Lung (tissue), 11 donors: ENCODE measurements at regions not wholly inside any gene's neighbourhood (a gene's known extent, or its start where the extent isn't known, plus 50 kb on each side); places are given as distances from the start of the nearest gene placed in this dataset.
"Not testable (repeated sequence)": the region's sequence is repeated elsewhere in the genome, so short reads cannot be mapped to it uniquely, and the experiment has no call there.

Experiments used
- ATAC-seq: fragments of 200-7000 bp; cut with Tn5 transposase; one replicate; pipeline ENCODE4 v1.9.1; 2020; ENCODE audit warnings: moderate number of reproducible peaks; ENCODE audit not compliant: insufficient read depth, low FRiP score
- DNase-seq, 3 donors: peaks; one replicate each; pipeline ENCODE4 v3.0.0-alpha.2; 2013 to 2017
- H3K27ac ChIP-seq, 2 donors: one replicate each; pipeline ENCODE4 v1.5.1; 2013; ENCODE audit warnings: mild to moderate bottlenecking in 2 of 2, moderate library complexity in 2 of 2, control low read depth in 1 of 2, inconsistent platforms in 1 of 2, low read depth in 1 of 2, low read length in 1 of 2
- H3K27me3 ChIP-seq, 3 donors: one replicate each; pipeline ENCODE4 v1.5.1; 2013; ENCODE audit warnings: low read length in 2 of 3; ENCODE audit not compliant: control insufficient read depth in 3 of 3, insufficient read depth in 3 of 3
- H3K36me3 ChIP-seq, 4 donors: one replicate each; pipeline ENCODE4 v1.5.1; 2013; ENCODE audit warnings: low read length in 4 of 4, mild to moderate bottlenecking in 1 of 4, moderate library complexity in 1 of 4; ENCODE audit not compliant: control insufficient read depth in 4 of 4, insufficient read depth in 4 of 4
- H3K4me1 ChIP-seq, 5 donors: one replicate each; pipeline ENCODE4 v1.5.1; 2013; ENCODE audit warnings: low read length in 5 of 5, mild to moderate bottlenecking in 2 of 5, moderate library complexity in 1 of 5; ENCODE audit not compliant: control insufficient read depth in 5 of 5, insufficient read depth in 5 of 5
- H3K4me3 ChIP-seq: one replicate; pipeline ENCODE4 v1.5.1; 2013; ENCODE audit warnings: mild to moderate bottlenecking, control low read depth, moderate library complexity
- H3K9ac ChIP-seq, 2 donors: one replicate each; pipeline ENCODE4 v1.5.1; 2013; ENCODE audit warnings: low read length in 2 of 2, control low read depth in 1 of 2; ENCODE audit not compliant: insufficient read depth in 1 of 2
- H3K9me3 ChIP-seq, 4 donors: one replicate each; pipeline ENCODE4 v1.5.1; 2013; ENCODE audit warnings: low read length in 3 of 4, mild to moderate bottlenecking in 1 of 4, moderate library complexity in 1 of 4; ENCODE audit not compliant: control insufficient read depth in 4 of 4, insufficient read depth in 3 of 4
- CTCF ChIP-seq: IDR thresholded peaks from 2 replicates; pipeline ENCODE4 v1.5.1; 2012; ENCODE audit warnings: mild to moderate bottlenecking; ENCODE audit errors: control extremely low read depth, extremely low read depth
- WGBS, 2 donors: extraction: QIAGEN DNeasy Blood & Tissue Kit; methylation state at CpG; one replicate each; pipeline ENCODE4 v1.1.7; 2013; 5-methylcytosine and 5-hydroxymethylcytosine counted together
- donor health status: control.
- donor health status: control.
- donor health status: Bipolar disorder and iron deficiency.
- donor health status: healthy.
- donor health status: DM: yes; HTN: yes; CAD: no.

GRCh38 chr13:90732049-90732448 lies 615.4 kb upstream of the MIR17HG start:
- no peak for DNase-seq
- H3K4me3 ChIP-seq, result no peak overlapping the region
- H3K27ac ChIP-seq, result no peak overlapping the region
- H3K27me3 ChIP-seq, result no peaks in the 10 kb centered on the region
- no peak overlapping the region for H3K9ac ChIP-seq
- H3K4me1 ChIP-seq, result peaks cover 0 to 2% (median 0%) of the 10 kb centered on the region in 5 donors
- 96 to 100% methylated on average over 2 of the region's 2 CpGs for WGBS, 2 donors
- H3K36me3 ChIP-seq, result no peaks in the 10 kb centered on the region
- no peak for TF ChIP-seq CTCF
- H3K9me3 ChIP-seq, result peaks cover 0 to 3% (median 0%) of the 10 kb centered on the region in 4 donors
- no peak for ATAC-seq

GRCh38 chr13:90734497-90734896 lies 613.0 kb upstream of the MIR17HG start:
- H3K9me3 ChIP-seq, H3K36me3 ChIP-seq, H3K27ac ChIP-seq, H3K4me1 ChIP-seq, H3K9ac ChIP-seq, DNase-seq, ATAC-seq, H3K4me3 ChIP-seq, H3K27me3 ChIP-seq: not testable (repeated sequence)

- no peak for TF ChIP-seq CTCF
- no peak for ATAC-seq
- H3K36me3 ChIP-seq, result no peaks in the 10 kb centered on the region
- H3K4me1 ChIP-seq, result peaks cover 0 to 11% (median 0%) of the 10 kb centered on the region in 5 donors
- H3K9me3 ChIP-seq, result no peaks in the 10 kb centered on the region
- H3K9ac ChIP-seq, result no peak overlapping the region
- H3K4me3 ChIP-seq, result no peak overlapping the region
- H3K27me3 ChIP-seq, result no peaks in the 10 kb centered on the region
- H3K27ac ChIP-seq, result no peak overlapping the region
- no peak for DNase-seq
These were observed 608.6 kb upstream of the MIR17HG start for GRCh38 chr13:90738881-90739280.

GRCh38 chr13:90740099-90740498 lies 607.4 kb upstream of the MIR17HG start:
- no peaks in the 10 kb centered on the region for H3K27me3 ChIP-seq
- no peak overlapping the region for H3K9ac ChIP-seq
- no peaks in the 10 kb centered on the region for H3K36me3 ChIP-seq
- TF ChIP-seq CTCF, result no peak
- ATAC-seq, result no peak
- H3K27ac ChIP-seq, result no peak overlapping the region
- 75 to 77% methylated on average over 2 of the region's 2 CpGs for WGBS, 2 donors
- no peaks in the 10 kb centered on the region for H3K9me3 ChIP-seq
- DNase-seq, result no peak
- H3K4me3 ChIP-seq, result no peak overlapping the region
- peaks cover 0 to 11% (median 0%) of the 10 kb centered on the region in 5 donors for H3K4me1 ChIP-seq
